Prostate gland (tissue), 2 donors: ENCODE measurements at regions not wholly inside any gene's neighbourhood (a gene's known extent, or its start where the extent isn't known, plus 50 kb on each side); places are given as distances from the start of the nearest gene placed in this dataset.
A peak's percentile ranks its signal among the peaks of the same experiment; 100 is the strongest.
"Not testable (repeated sequence)": the region's sequence is repeated elsewhere in the genome, so short reads cannot be mapped to it uniquely, and the experiment has no call there.

Experiments
- DNase-seq: peaks from one replicate; pipeline ENCODE4 v3.0.0-alpha.2; 2019; ENCODE audit warnings: low spot score
- H3K27ac ChIP-seq, 2 donors: fragments of 200-600 bp; sonication (generic); 2 replicates each; pipeline ENCODE4 v1.5.1; 2017 to 2019
- H3K27me3 ChIP-seq: fragments of 200-600 bp; sonication (generic); replicated peaks from 2 replicates; pipeline ENCODE4 v1.5.1; 2019; ENCODE audit not compliant: insufficient read depth
- H3K36me3 ChIP-seq, 2 donors: fragments of 200-600 bp; sonication (generic); 1 replicate in 1 of 2; 2 replicates in 1 of 2; pipeline versions ENCODE4 v1.5.1 to v1.8.1; 2017 to 2019
- H3K4me1 ChIP-seq: fragments of 200-600 bp; sonication (generic); replicated peaks from 2 replicates; pipeline ENCODE4 v1.5.1; 2019
- H3K4me3 ChIP-seq, 2 donors: fragments of 200-600 bp; sonication (generic); 2 replicates each; pipeline ENCODE4 v1.5.1; 2017 to 2019
- H3K9me3 ChIP-seq: fragments of 200-600 bp; sonication (generic); 2 replicates; pipeline ENCODE4 v1.5.1; 2017
- CTCF ChIP-seq, 4 experiments: fragments of 200-600 bp in 2 of 4; fragments of 450-650 bp in 2 of 4; sonication (generic) in 2 of 4; IDR thresholded peaks; 1 replicate in 3 of 4; 2 replicates in 1 of 4; pipeline ENCODE4 v1.5.1; 2016 to 2019; ENCODE audit warnings: antibody characterized with exemption in 4 of 4, mild to moderate bottlenecking in 2 of 4, moderate library complexity in 2 of 4
- POLR2A ChIP-seq: fragments of 450-650 bp; IDR thresholded peaks from one replicate; pipeline ENCODE4 v1.6.1; 2016; ENCODE audit warnings: antibody characterized with exemption, mild to moderate bottlenecking
- POLR2AphosphoS5 ChIP-seq: sonication (generic); formaldehyde crosslinking; IDR thresholded peaks from one replicate; pipeline ENCODE4 v1.6.1; 2017; ENCODE audit warnings: antibody characterized with exemption
- WGBS: methylation state at CpG from one replicate; pipeline ENCODE4 v1.1.5; 2018; 5-methylcytosine and 5-hydroxymethylcytosine counted together
- intact Hi-C: fragments of 100-400 bp; cut with DNase I; formaldehyde crosslinking; loops from one replicate; pipeline ENCODE4 v1.14.2; 2022

- no peaks in the 10 kb centered on the region for H3K9me3 ChIP-seq
- H3K36me3 ChIP-seq: no peaks in the 10 kb centered on the region
- no peak for DNase-seq
- no peaks in the 10 kb centered on the region for H3K4me1 ChIP-seq
- H3K27me3 ChIP-seq: no peaks in the 10 kb centered on the region
- no peak overlapping the region for H3K27ac ChIP-seq
- 87% methylated on average over 4 of the region's 4 CpGs for WGBS
- TF ChIP-seq POLR2A: no peak
- TF ChIP-seq POLR2AphosphoS5: no peak
- no peak for TF ChIP-seq CTCF (IDR thresholded peaks at IDR 0.05)
- intact Hi-C loops: no loop called here
- H3K4me3 ChIP-seq: no peak overlapping the region
Measured at GRCh38 chr10:29375888-29376287, 87.0 kb downstream of the LYZL1 start.

GRCh38 chr10:29377333-29377961 lies 88.6 kb downstream of the LYZL1 start:
- H3K27ac ChIP-seq: no peak overlapping the region
- no peaks in the 10 kb centered on the region for H3K36me3 ChIP-seq
- H3K9me3 ChIP-seq: no peaks in the 10 kb centered on the region
- intact Hi-C loops: no loop called here
- no peak for DNase-seq
- peak; percentile 53 to 66 (median 64) for TF ChIP-seq CTCF (IDR thresholded peaks at IDR 0.05)
- TF ChIP-seq POLR2A: no peak
- no peaks in the 10 kb centered on the region for H3K27me3 ChIP-seq
- no peak overlapping the region for H3K4me3 ChIP-seq
- 71% methylated on average over 10 of the region's 10 CpGs for WGBS
- H3K4me1 ChIP-seq: no peaks in the 10 kb centered on the region

- Histone ChIP-seq H3K9me3 (no peaks in the 10 kb centered on the region), H3K27me3 (no peaks in the 10 kb centered on the region), H3K36me3 (no peaks in the 10 kb centered on the region), H3K4me1 (no peaks in the 10 kb centered on the region), H3K4me3 (no peak overlapping the region), H3K27ac (no peak overlapping the region)
- no peak for DNase-seq
- 93% methylated on average over 7 of the region's 7 CpGs for WGBS
- intact Hi-C loops: no loop called here
- no peak for TF ChIP-seq CTCF (IDR thresholded peaks at IDR 0.05)
- no peak for TF ChIP-seq POLR2AphosphoS5
Measured at GRCh38 chr10:29378106-29378505, 89.2 kb downstream of the LYZL1 start.

DNA sequence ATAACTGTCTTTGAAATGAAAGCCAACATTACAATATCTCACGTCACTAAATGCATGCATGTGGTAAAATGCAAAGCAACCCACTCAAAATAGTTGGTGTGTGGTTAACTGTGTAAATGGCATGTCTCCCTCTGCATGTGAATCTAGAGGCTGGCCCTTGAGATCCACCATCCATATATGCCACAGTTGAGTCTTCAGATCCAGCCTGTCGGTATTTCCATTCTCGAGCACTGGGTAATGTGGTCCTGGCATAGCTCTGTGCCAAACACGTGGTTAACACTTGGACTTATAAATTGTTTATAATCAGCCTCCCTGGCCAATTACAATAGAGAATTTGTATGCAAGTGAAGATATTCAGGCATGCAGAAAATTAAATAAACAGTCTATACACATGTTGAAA lies 90.3 kb downstream of the LYZL1 start:
- H3K27me3 ChIP-seq: no peaks in the 10 kb centered on the region
- H3K27ac ChIP-seq: no peak overlapping the region
- no peak overlapping the region for H3K4me3 ChIP-seq
- WGBS: 37% methylated on average over 4 of the region's 4 CpGs
- no peaks in the 10 kb centered on the region for H3K4me1 ChIP-seq
- H3K36me3 ChIP-seq: no peaks in the 10 kb centered on the region
- DNase-seq: no peak
- no peak for TF ChIP-seq CTCF (IDR thresholded peaks at IDR 0.05)
- TF ChIP-seq POLR2A: no peak
- TF ChIP-seq POLR2AphosphoS5: no peak
- intact Hi-C loops: no loop called here
- H3K9me3 ChIP-seq: no peaks in the 10 kb centered on the region

- H3K4me1 ChIP-seq, H3K27ac ChIP-seq, H3K9me3 ChIP-seq, H3K36me3 ChIP-seq, H3K27me3 ChIP-seq, H3K4me3 ChIP-seq, intact Hi-C loops, DNase-seq: not testable (repeated sequence)
- 68% methylated on average over 16 of the region's 16 CpGs for WGBS
Measured at GRCh38 chr10:29379777-29380598, 91.1 kb downstream of the LYZL1 start.

- intact Hi-C loops, DNase-seq: not testable (repeated sequence)
Measured at GRCh38 chr10:29380599-29381511, 92.0 kb downstream of the LYZL1 start.

More at GRCh38 chr10:29380599-29381511, 92.0 kb downstream of the LYZL1 start:
- H3K27me3 ChIP-seq, H3K9me3 ChIP-seq, H3K27ac ChIP-seq, H3K4me1 ChIP-seq, H3K36me3 ChIP-seq, H3K4me3 ChIP-seq: not testable (repeated sequence)
- WGBS: 49% methylated on average over 16 of the region's 16 CpGs
